Heart right ventricle (tissue), 16 donors: ENCODE measurements at regions not wholly inside any gene's neighbourhood (a gene's known extent, or its start where the extent isn't known, plus 50 kb on each side); places are given as distances from the start of the nearest gene placed in this dataset.

Experiments
- ATAC-seq, 8 donors: fragments of 200-7000 bp; cut with Tn5 transposase; one replicate each; pipeline ENCODE4 v1.9.1; 2020; ENCODE audit warnings: mild to moderate bottlenecking in 8 of 8, moderate library complexity in 8 of 8, moderate number of reproducible peaks in 1 of 8
- DNase-seq, 2 donors: peaks; one replicate each; pipeline ENCODE4 v3.0.0-alpha.2; 2020
- H3K27ac ChIP-seq, 10 donors: fragments of 200-600 bp; sonication (generic) in 2 of 10; one replicate each; pipeline versions ENCODE4 v1.5.0 to v1.8.0; 2020 to 2022; ENCODE audit warnings: mild to moderate bottlenecking in 3 of 10
- H3K27me3 ChIP-seq, 7 donors: fragments of 200-600 bp; one replicate each; pipeline ENCODE4 v1.8.0; 2021 to 2022; ENCODE audit warnings: mild to moderate bottlenecking in 2 of 7
- H3K36me3 ChIP-seq, 9 donors: fragments of 200-600 bp; sonication (generic) in 1 of 9; one replicate each; pipeline versions ENCODE4 v1.5.0 to v1.8.0; 2020 to 2022; ENCODE audit warnings: mild to moderate bottlenecking in 2 of 9
- H3K4me1 ChIP-seq, 9 donors: fragments of 200-600 bp; sonication (generic) in 1 of 9; one replicate each; pipeline versions ENCODE4 v1.5.0 to v1.8.0; 2020 to 2022; ENCODE audit warnings: mild to moderate bottlenecking in 4 of 9
- H3K4me3 ChIP-seq, 10 donors: fragments of 200-600 bp; sonication (generic) in 2 of 10; one replicate each; pipeline versions ENCODE4 v1.5.0 to v1.8.0; 2020 to 2022; ENCODE audit warnings: mild to moderate bottlenecking in 7 of 10, moderate library complexity in 2 of 10
- H3K9me3 ChIP-seq, 11 donors: fragments of 200-600 bp in 10 of 11; sonication (generic) in 2 of 11; one replicate each; pipeline versions ENCODE4 v1.5.0 to v1.8.0; 2013 to 2022; ENCODE audit warnings: mild to moderate bottlenecking in 2 of 11, control low read depth in 1 of 11, moderate library complexity in 1 of 11
- CTCF ChIP-seq, 9 donors: fragments of 200-600 bp; sonication (generic) in 2 of 9; IDR thresholded peaks; one replicate each; pipeline versions ENCODE4 v1.5.0 to v1.8.0; 2021 to 2022; ENCODE audit warnings: antibody characterized with exemption in 9 of 9, mild to moderate bottlenecking in 5 of 9, moderate library complexity in 1 of 9
- WGBS, 2 donors: extraction: QIAGEN DNeasy Blood & Tissue Kit; methylation state at CpG; one replicate each; pipeline ENCODE4 v1.1.7; 2013; ENCODE audit warnings: inconsistent platforms in 1 of 2; 5-methylcytosine and 5-hydroxymethylcytosine counted together
- intact Hi-C, 10 donors: fragments of 100-400 bp; cut with DNase I; formaldehyde crosslinking; loops; one replicate each; pipeline versions ENCODE4 v1.11.1 to v1.14.2; 2022
- donor health status: Arrhythmogenic right ventricular cardiomyopathy.
- donor health status: ischemic (EF 13 %, LVEDD 7.1; RV severe dilation, severe dysfunction).
- donor health status: healthy with polysubstance abuse.
- donor health status: DM: no; HTN: yes; CAD: no.
- donor health status: DM: no; HTN: no; CAD: no.
- donor health status: ischemic (EF 25% LVEDD 6.9; RV normal size, moderate dysfunction).
- donor health status: ischemic (EF 25% LVEDD 5.7; RV mildly dilated, moderate dysfunction).
- donor health status: healthy.
- donor health status: DM: yes; HTN: yes; CAD: no.
- donor health status: Ischemic cardiomyopathy.
- donor health status: ischemic (EF 35%, LVEDD 5.7; RV mildly dilated, moderate dysfunction).
- donor health status: nonischemic (EF 11% LVEDD 7.7; RV severe dilation, severe dysfunction).
- donor health status: DM: yes; HTN: yes; CAD: no.
- donor health status: PGD.
- donor health status: ischemic (EF 29% LVEDD 5.4; RV normal size, mild dysfunction).
- donor health status: nonischemic (EF 23%, LVEDD 6.1; RV moderate dilation, normal function).

- H3K27me3 ChIP-seq: peaks cover 0 to 60% (median 34%) of the 10 kb centered on the region in 7 donors
- 70 to 74% methylated on average over 18 of the region's 18 CpGs for WGBS, 2 donors
- DNase-seq: no peak
These were observed 220.7 kb downstream of the NDUFA10 start for GRCh38 chr2:239804161-239805042.

GRCh38 chr2:239803766-239804115, 221.4 kb downstream of the NDUFA10 start:
- Histone ChIP-seq H3K27ac (no peak overlapping the region), H3K4me1 (no peaks in the 10 kb centered on the region), H3K4me3 (no peak overlapping the region), H3K9me3 (peaks cover 0 to 5% (median 0%) of the 10 kb centered on the region in 11 donors), H3K36me3 (no peaks in the 10 kb centered on the region), H3K27me3 (peaks cover 0 to 57% (median 34%) of the 10 kb centered on the region in 7 donors)
- ATAC-seq: no peak
- intact Hi-C loops: no loop called here
- WGBS, 2 donors: 69 to 75% methylated on average over 13 of the region's 13 CpGs
- DNase-seq: no peak
- TF ChIP-seq CTCF (IDR thresholded peaks at IDR 0.05): no peak

More at GRCh38 chr2:239804161-239805042, 220.7 kb downstream of the NDUFA10 start:
- H3K36me3 ChIP-seq: no peaks in the 10 kb centered on the region
- intact Hi-C loops: no loop called here
- no peak overlapping the region for H3K4me3 ChIP-seq
- H3K4me1 ChIP-seq: no peaks in the 10 kb centered on the region
- no peak for TF ChIP-seq CTCF (IDR thresholded peaks at IDR 0.05)
- ATAC-seq: no peak
- H3K9me3 ChIP-seq: peaks cover 0 to 5% (median 0%) of the 10 kb centered on the region in 11 donors
- no peak overlapping the region for H3K27ac ChIP-seq

- 93 to 96% methylated on average over 21 of the region's 21 CpGs for WGBS, 2 donors
- H3K36me3 ChIP-seq: no peaks in the 10 kb centered on the region
- H3K9me3 ChIP-seq: peaks cover 0 to 5% (median 0%) of the 10 kb centered on the region in 11 donors
- H3K27ac ChIP-seq: no peak overlapping the region
- no peaks in the 10 kb centered on the region for H3K4me1 ChIP-seq
- H3K27me3 ChIP-seq: peaks cover 0 to 57% (median 34%) of the 10 kb centered on the region in 7 donors
- no peak for DNase-seq
- TF ChIP-seq CTCF (IDR thresholded peaks at IDR 0.05): no peak
- intact Hi-C loops: no loop called here
- no peak for ATAC-seq
- H3K4me3 ChIP-seq: no peak overlapping the region
These were observed 221.9 kb downstream of the NDUFA10 start for GRCh38 chr2:239803102-239803765.

DNA sequence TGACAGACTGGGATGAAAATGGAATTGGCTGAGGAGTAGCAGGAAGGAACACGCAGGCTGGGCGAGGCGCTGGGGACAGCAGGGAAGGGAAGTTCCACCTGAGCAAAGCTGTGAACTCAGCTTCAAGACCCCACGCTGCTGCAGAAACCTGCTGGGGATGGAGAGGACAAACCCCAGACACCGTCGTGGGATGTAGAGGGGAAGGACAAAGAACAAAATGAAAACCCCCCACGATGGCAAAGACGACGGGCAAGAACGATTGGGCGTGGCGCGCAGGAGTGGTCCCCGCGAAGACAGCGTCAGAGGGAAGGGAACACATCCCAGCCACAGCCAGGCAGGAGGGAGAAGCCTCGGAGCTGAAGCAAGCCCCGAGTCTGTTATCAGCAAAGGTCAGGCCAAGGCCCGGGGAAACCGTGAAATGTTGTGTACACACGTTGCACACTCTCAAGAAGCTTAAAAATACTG, 222.9 kb downstream of the NDUFA10 start:
- no peak overlapping the region for H3K27ac ChIP-seq
- H3K27me3 ChIP-seq: peaks cover 0 to 52% (median 34%) of the 10 kb centered on the region in 7 donors
- whole genome bisulfite sequencing, 2 donors: 48 to 49% methylated on average over 21 of the region's 21 CpGs
- H3K4me1 ChIP-seq: no peaks in the 10 kb centered on the region
- no peak for DNase-seq
- no peak overlapping the region for H3K4me3 ChIP-seq
- intact Hi-C loops: no loop called here
- ATAC-seq: no peak
- no peaks in the 10 kb centered on the region for H3K36me3 ChIP-seq
- no peak for TF ChIP-seq CTCF (IDR thresholded peaks at IDR 0.05)
- H3K9me3 ChIP-seq: peaks cover 0 to 5% (median 0%) of the 10 kb centered on the region in 11 donors
